HG02642 (cell line): ENCODE measurements at regions not wholly inside any gene's neighbourhood (a gene's known extent, or its start where the extent isn't known, plus 50 kb on each side); places are given as distances from the start of the nearest gene placed in this dataset.

Experiments used
- ATAC-seq: cut with Tn5 transposase; IDR thresholded peaks from one replicate; pipeline ENCODE4 v1.9.1; 2021; ENCODE audit warnings: mild to moderate bottlenecking; ENCODE audit not compliant: unreplicated experiment, poor library complexity

DNA sequence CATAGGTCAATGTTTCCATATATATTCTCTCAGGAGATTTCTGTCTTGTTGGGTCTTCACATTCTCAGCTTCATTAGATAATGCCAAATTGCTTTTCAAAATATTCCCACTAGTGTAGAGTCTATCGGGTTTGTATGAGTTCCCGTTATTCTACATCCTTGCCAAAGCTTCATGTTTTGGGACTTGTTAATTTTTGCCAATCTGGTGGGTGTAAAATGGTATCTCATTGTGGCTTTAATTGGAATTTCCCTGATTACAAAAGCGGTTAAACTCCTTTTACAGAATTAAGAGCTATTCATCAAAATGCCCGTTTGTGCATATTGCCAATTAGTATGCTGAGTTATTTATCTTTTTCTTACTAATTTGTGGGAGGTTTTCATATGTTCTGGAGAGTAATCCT lies 708.4 kb upstream of the ADAMTS5 start:
- no peak for ATAC-seq

DNA sequence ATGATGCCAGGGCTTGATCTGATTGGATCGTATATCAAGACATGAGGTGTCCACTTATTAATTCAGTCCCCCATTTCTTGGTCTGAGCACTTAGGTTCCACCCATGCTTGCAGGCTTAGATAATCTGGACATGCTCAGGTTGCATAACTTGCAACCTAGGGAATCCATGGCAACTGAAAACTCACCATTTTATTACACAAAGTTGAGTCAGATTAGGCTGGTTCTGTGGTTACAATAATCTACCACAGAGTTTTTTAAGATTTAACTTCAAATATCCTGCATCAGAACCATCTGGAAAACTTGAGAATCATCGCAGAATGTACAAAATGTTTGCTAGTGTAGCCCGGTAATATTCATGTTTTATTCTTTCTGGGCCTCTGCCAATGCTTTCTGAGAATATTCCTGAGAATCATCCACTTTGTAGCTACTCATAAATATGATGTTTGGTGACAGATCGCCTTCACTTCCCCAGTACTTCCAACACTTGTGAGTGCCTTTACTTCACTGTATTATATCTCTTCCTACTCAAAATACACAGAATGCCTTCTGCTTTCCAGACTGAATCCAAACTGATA lies 707.2 kb upstream of the ADAMTS5 start:
- ATAC-seq, result no peak

DNA sequence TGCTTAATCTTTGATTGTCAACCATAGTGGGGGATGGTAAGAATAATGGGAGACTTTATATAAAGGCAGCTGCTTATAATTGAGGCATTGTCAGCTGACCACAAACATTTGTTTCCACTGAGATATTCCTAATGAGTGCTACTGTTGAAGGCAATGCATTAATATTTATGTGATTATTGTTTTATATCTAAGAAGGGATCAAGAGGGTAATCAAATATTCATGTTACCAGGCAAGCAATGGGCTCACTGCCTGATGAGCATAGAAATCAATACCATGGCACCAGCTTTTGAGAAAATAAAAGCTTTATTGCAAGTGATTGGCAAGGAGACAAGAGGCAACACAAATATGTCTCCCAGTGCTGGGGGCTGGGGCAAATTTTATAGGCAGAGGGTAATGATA lies 706.7 kb upstream of the ADAMTS5 start:
- ATAC-seq, result no peak

DNA sequence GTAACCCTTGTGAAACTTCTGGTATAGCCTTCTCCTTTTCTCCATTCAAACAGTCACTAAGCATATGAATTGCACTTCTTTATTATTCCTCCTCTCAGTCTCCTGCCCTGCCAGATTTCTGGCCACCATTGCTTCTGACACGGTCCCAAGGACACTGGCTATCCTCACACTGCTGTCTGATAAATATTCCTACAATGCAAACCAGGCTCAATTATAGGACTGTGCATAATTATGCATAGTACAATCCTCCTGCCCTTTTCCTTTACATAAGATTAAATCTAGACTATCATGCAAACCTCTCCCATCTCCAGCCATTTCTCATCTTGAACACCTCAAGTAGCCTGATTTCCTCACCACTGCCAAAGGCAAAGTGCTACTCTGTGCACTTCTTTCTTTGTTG lies 704.3 kb upstream of the ADAMTS5 start:
- ATAC-seq, result no peak

DNA sequence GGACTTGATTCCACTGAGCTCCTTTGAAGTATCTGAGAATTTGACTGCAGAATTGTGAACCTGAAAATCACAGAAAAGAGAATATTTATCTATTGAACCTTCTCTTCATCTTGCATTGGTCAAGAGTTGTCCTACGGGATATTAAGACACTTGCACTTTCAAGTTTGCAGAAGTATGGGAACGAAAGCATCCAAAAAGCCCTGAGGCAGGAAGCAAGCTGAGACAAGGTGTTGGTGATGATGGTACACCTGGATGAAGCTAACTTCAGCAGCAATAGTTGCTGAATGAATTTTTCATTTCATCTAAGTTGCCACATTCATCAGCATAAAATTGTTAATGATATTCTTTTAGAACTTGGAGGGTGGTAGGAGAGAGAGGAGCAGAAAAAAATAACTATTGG lies 686.6 kb upstream of the ADAMTS5 start:
- ATAC-seq, result no peak

DNA sequence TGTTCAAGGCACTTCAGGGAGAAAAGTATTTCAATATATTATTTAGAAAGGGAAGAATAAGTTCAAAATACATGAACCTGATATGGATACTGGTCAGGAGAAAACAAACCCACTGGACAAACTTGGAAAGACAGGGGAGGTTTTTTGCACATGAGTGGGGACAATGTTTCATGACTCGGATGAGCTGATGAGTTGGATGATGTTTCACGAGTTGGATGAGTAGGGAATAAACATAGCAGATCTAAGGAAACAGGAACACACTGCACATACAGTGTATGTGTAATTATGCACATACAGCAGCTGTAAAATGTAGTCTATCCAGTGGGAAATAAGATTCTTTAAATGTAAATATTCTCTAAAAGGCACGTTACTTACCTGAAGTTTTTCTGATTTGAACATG lies 682.9 kb upstream of the ADAMTS5 start:
- ATAC-seq, result no peak

DNA sequence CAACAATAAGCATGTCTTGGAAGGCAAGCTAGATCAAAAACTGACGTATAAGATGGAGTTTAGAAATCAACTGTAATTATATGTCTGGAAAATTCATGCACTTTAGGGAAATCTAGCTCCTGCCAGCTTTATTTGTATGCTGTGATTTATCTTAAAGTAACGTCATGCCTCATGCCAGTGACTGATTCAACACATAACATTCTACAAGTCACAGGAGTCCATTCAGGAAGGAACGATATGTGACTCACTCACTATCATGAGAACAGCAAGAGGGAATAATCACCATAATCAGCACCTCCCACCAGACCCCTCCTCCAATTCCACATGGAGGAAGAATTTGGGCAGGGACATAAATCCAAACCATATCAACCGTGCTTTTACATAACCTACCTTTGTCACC lies 682.4 kb upstream of the ADAMTS5 start:
- no peak for ATAC-seq

DNA sequence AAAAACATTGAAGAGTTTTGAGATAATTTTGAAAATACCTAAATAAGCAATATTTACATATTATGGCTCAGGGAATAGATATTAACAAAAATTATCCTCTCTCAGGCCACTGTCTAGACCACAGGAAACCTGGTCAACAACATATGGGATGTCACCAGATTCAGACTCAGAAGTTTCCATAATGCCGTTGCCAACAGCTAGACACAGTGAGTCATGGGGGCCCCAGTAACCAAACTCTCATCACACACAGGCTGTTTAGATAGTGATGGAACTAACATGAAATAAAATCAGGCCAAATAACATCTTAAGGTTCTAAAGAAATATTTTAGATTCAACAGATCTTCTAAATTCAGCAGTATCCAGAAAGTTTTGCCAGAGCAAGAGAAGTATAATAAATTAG lies 681.7 kb upstream of the ADAMTS5 start:
- no peak for ATAC-seq

DNA sequence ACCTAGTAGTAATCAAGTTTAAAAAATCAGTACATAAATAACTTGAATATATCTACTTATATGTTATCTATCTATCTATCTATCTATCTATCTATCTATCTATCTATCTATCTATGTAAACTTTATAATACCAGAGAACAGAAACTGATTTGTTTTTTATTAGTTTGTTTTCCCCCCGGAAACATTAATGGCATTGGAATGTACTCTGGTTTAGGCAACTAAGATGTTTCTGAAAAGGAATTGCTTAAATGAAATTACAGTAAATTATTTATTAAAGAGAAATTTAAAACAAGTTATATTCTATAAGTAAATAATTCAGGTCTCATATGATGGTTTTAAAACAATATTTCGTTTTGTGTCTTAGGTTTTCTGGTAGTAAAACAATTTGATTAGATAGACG lies 681.0 kb upstream of the ADAMTS5 start:
- ATAC-seq, result no peak

DNA sequence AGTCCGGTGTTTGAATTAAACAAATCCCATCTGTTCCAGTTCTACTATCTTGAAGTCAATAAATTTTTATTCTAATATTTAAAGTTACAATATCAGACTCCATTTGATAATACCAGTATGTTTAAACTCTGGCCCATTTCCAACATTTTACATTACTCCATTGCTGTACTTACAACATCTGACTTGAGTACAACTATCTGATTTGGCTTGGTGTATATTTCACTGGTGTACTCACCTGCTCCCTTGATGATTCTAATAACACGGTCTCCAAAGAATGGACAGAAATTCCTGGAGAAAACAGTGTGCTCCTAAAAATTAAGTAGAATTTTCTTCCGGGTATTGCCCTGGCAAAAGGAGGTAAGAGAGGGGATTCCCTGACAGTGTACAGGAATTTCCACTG lies 680.5 kb upstream of the ADAMTS5 start:
- ATAC-seq, result no peak

DNA sequence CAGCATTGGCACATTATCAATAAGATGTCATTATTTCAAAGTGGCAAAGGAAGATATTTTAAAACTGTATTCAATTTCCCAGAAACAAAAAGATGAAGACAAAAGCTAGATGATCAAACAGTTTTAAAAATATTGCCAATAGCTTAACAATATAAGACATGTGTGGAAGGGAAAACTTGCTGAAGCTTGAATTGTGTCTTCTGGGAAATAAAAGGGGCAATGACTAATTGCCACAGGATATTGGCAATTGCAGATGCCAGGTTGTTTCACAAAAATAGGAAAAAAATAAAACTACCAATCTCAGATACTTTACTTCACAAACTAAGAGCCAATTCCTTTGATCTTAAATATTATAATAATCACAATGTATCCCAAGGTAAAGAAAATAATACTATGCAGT lies 679.8 kb upstream of the ADAMTS5 start:
- ATAC-seq, result no peak

DNA sequence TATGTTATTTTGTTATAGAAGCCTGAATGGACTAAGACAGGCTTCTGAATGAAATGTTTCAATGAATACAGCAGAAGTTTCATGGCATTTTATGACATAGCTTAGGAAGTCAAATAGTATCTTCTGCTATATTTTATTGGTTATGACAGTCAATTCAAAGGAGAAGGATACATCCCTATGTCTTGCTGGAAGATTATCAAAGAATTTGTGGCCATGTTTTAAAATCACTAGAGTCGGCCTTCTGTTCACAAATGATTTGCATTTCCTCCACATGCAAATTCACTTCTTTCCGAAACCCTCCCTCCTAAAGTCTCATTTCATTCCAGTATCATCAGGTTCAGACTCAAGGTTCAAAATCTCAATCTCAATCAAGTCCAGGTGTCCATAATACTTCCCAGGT lies 679.2 kb upstream of the ADAMTS5 start:
- no peak for ATAC-seq

DNA sequence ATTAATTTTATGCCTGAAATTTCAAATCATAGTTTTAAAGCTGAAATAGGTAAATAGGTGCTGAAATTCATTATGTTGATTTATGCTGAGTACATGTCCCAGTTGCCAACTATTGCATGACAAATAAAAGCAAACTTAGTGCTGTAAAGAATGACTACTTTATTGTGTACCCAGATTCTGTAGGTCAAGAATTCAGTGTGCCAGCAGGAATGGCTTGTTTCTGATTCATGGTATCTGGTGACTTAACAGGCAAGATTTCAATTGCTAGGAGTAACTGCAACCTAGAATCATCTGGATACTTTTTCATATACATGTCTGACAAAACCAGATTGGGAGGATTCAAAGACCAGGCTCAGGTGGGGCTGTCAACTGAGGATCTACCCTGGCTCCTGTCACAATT lies 678.4 kb upstream of the ADAMTS5 start:
- ATAC-seq, result no peak

DNA sequence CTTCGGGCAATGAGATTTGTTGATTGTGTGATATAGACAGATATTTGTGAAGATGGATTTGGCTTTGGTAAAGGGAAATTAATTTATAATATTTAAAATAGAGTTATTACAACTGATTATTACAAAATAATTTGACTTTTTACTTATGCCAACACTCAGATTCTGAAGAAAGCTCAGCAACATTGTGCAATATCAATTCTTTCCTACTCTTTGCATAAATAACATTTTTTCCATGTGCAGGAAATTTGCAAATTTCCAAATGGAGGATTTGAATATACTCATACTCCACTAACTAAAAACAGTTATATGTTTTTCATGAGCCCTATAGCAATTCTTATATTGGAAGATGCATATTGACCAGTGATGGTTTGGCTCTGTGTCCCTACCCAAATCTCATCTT lies 676.4 kb upstream of the ADAMTS5 start:
- no peak for ATAC-seq

DNA sequence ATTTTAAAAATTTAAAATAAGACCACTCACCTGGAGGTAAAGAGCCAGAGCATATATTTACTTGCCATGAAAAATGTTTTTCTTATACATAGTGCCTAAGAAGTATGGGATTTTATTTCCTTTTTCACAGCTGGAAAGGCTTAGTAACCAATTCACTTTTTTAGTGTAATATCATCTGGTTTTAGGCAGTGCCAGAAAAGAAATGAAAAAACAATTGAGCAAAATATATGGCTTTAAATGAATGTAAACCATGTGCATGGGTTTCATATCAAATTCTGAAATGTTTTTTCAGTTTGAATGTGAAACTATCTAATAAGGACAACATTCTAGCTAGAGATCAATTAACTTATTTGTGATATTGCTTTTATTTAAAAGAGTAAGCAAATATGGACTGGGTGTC lies 672.4 kb upstream of the ADAMTS5 start:
- no peak for ATAC-seq

DNA sequence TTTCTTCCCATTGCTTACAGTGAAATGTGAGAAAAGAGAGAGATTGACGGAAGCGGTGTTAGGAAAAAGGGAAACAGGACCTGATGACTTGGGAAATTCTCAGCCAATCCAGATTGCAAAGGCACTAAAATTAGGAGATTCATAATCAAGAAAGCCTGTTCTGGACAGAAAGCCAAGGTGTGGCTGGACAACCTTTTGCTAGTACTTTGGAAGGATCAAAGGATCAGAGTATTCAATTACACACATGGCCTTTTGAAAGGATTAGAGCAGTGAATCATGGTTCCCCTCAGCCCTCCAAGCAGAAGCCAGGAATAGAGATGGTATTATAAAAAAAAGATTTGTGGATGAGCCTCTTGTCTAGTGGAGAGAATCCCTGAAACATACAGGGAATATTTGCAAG lies 669.8 kb upstream of the ADAMTS5 start:
- no peak for ATAC-seq

DNA sequence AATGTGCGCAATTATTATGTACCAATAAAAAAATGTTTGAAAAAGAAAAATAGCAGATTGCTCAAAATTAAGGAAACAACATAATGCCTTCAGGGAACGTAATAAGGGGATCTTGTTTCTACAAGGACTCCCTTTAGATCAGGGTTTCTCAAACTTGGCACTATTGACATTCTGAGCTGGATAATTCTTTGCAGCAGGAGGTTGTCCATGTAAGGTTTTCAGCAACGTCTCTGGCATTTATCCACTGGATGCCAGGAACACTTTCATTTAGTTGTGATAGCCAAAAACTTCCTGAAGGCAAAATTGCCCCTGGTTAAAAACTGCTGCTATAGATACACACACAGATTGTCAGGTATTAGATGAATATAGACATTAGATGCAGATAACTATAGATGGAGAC lies 666.7 kb upstream of the ADAMTS5 start:
- ATAC-seq, result no peak

DNA sequence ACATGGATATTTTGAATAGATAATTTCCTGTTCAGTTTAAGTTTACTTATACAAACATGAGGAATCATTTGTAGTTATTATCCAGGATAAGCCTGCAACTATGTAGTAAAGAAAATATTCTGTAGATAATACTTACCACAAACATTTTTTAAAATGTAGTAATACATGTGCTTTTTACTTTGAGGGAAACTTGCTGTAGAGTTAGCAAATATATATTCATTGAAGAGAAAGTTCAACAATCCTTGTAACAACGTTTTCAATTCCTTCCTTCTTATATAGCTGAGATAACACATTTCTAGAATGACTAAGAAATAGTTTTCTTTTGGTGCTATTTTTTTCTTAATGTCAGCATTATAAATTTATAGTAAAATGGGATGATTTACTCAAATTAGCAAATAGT lies 664.6 kb upstream of the ADAMTS5 start:
- no peak for ATAC-seq

DNA sequence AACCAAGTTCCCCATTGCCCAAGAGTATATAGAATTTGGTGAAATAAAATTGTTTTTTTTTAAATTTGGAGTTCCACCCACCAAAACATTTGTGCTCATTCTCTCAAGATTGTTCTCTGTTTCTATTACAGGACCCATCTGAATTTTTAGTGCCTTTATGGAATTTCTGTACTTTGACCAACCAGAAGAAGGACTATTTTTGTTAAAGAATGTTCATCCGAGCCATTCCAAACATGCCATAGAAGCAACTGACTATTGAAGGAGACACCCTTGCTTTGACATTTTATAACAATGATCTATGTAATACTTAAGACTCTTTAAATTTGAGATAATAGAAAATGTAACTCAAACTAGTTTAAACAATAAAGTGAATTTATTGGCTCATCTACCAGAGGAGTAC lies 655.7 kb upstream of the ADAMTS5 start:
- ATAC-seq, result no peak

DNA sequence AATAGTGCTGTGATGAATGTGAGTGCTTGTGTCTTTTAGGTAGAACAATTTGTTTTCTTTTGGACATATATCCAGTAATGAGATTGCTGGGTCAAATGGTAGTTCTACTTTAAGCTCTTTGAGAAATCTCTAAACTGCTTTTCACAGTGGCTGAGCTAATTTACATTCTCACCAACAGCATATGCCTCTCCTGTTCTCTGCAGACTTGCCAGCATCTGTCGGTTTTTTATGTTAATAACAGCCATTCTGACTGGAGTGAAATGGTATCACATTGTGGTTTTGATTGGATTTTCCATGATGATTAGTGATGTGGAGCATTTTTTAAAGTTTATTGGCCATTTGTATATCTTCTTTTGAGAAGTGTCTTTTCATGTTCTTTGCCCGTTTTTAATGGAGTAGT lies 647.3 kb upstream of the ADAMTS5 start:
- ATAC-seq, result no peak

DNA sequence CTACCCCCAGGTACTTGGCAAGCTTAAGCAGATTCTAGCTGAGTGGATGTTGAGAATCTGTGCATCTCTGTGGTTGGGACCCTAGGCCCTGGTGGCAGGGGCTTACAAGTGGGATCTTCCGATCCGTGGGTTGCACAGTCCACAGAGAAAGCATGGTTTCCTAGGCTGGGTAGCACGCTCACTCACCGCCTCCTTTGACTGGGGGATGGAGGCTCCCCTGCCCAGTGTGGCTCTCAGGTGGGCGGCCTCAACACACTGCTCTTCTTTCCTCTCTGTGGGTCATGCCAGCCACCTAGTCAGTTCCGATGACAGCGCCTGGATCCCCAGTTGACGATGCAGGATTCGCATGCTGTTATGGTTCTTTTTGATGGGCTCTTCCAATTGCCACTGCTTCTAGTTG lies 639.5 kb upstream of the ADAMTS5 start:
- no peak for ATAC-seq

DNA sequence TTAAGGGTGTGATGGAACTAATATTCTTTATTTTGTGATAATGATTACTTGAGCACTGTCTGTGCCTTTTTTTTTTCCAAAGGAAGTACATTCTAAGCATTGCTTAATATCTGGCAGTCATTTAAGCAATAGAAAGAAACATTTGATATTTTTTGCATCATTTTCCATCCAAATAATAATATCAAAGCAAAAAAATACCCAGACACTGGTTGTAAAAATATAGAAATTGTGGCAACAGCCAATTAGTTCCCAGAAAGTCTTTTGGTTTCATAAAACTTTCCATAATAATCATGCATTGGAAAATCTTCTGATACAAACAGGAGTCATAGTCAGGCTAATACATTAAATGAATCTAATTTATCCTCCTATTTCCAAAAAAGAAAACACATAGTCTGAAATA lies 629.3 kb upstream of the ADAMTS5 start:
- no peak for ATAC-seq

DNA sequence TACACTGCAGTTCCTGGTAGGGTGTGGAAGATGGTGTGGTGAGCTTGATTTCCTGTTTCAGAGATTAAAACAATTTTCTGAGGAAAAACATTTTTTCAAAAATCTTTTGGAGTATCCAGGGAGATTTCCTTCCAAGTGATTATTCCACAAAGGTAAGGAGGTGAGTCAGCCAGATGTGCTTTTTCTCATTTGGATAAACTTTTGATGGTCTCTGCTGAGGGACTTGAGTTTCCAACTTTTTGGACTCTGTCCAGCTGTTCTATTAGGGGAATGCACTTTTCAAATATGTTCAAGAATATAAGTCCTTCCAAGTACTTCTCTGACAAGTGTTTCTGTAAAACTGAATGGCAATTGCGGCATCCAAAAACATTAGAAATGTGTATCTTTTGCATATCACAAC lies 628.8 kb upstream of the ADAMTS5 start:
- no peak for ATAC-seq
